ENCODE measurements at regions not wholly inside any gene's neighbourhood (a gene's known extent, or its start where the extent isn't known, plus 50 kb on each side); places are given as distances from the start of the nearest gene placed in this dataset.

DNA sequence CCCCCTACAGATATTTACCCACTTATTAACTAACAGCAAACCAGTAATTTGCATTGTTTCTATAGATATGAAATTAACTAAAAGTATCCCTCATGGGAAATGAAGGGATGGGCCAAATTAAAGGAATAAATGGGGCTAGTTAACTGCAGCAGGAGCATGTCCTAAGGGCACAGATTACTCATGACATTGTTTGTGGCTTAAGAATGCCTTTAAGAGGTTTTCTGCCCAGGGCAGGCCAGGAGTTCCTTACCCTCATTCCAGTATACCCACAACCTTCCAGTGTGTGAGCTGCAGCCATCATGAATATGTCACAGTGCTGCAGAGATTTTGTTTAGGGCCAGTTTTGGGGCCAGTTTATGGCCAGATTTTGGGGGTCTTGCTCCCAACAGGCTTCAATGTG, 1101.9 kb downstream of the PRIM2 start:
- TF ChIP-seq, protein P1, sequence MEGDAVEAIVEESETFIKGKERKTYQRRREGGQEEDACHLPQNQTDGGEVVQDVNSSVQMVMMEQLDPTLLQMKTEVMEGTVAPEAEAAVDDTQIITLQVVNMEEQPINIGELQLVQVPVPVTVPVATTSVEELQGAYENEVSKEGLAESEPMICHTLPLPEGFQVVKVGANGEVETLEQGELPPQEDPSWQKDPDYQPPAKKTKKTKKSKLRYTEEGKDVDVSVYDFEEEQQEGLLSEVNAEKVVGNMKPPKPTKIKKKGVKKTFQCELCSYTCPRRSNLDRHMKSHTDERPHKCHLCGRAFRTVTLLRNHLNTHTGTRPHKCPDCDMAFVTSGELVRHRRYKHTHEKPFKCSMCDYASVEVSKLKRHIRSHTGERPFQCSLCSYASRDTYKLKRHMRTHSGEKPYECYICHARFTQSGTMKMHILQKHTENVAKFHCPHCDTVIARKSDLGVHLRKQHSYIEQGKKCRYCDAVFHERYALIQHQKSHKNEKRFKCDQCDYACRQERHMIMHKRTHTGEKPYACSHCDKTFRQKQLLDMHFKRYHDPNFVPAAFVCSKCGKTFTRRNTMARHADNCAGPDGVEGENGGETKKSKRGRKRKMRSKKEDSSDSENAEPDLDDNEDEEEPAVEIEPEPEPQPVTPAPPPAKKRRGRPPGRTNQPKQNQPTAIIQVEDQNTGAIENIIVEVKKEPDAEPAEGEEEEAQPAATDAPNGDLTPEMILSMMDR (IDR thresholded peaks at IDR 0.05), result no peak
- TF ChIP-seq, protein P2, sequence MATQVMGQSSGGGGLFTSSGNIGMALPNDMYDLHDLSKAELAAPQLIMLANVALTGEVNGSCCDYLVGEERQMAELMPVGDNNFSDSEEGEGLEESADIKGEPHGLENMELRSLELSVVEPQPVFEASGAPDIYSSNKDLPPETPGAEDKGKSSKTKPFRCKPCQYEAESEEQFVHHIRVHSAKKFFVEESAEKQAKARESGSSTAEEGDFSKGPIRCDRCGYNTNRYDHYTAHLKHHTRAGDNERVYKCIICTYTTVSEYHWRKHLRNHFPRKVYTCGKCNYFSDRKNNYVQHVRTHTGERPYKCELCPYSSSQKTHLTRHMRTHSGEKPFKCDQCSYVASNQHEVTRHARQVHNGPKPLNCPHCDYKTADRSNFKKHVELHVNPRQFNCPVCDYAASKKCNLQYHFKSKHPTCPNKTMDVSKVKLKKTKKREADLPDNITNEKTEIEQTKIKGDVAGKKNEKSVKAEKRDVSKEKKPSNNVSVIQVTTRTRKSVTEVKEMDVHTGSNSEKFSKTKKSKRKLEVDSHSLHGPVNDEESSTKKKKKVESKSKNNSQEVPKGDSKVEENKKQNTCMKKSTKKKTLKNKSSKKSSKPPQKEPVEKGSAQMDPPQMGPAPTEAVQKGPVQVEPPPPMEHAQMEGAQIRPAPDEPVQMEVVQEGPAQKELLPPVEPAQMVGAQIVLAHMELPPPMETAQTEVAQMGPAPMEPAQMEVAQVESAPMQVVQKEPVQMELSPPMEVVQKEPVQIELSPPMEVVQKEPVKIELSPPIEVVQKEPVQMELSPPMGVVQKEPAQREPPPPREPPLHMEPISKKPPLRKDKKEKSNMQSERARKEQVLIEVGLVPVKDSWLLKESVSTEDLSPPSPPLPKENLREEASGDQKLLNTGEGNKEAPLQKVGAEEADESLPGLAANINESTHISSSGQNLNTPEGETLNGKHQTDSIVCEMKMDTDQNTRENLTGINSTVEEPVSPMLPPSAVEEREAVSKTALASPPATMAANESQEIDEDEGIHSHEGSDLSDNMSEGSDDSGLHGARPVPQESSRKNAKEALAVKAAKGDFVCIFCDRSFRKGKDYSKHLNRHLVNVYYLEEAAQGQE (IDR thresholded peaks at IDR 0.05; ENCODE audit: insufficient read depth in 1 of 2, low read depth in 2 of 2, low read length in 1 of 2), result no peak
- TF ChIP-seq POLR2AphosphoS5 (IDR thresholded peaks at IDR 0.05; ENCODE audit: low read depth, low read length), result no peak

All from Panc1 (cell line).